SK-N-MC (cell line): ENCODE measurements at regions not wholly inside any gene's neighbourhood (a gene's known extent, or its start where the extent isn't known, plus 50 kb on each side); places are given as distances from the start of the nearest gene placed in this dataset.
"Not testable (repeated sequence)": the region's sequence is repeated elsewhere in the genome, so short reads cannot be mapped to it uniquely, and the experiment has no call there.

Experiments
- DNase-seq: peaks from one replicate; pipeline ENCODE4 v3.0.0-alpha.2; 2011; ENCODE audit warnings: low read depth, low spot score
- H3K27ac ChIP-seq: fragments of 200-600 bp; sonication (generic); 2 replicates; pipeline ENCODE4 v1.5.1; 2016; ENCODE audit warnings: mixed run types
- H3K36me3 ChIP-seq: fragments of 200-600 bp; sonication (generic); 2 replicates; pipeline ENCODE4 v1.6.1; 2017; ENCODE audit warnings: antibody characterized with exemption, low read length, mixed read lengths; ENCODE audit not compliant: insufficient read depth
- H3K4me3 ChIP-seq: fragments of 200-600 bp; sonication (generic); 2 replicates; pipeline ENCODE4 v1.5.1; 2016
- H3K9ac ChIP-seq: fragments of 200-600 bp; sonication (generic); 2 replicates; pipeline ENCODE4 v1.8.0; 2017; ENCODE audit warnings: mixed run types, mixed read lengths; ENCODE audit not compliant: insufficient read length
- H3K9me3 ChIP-seq: fragments of 200-600 bp; sonication (generic); 2 replicates; pipeline ENCODE4 v1.6.1; 2017; ENCODE audit warnings: low read depth, mild to moderate bottlenecking, antibody characterized with exemption, low read length, moderate library complexity, mixed read lengths
- EZH2 ChIP-seq: fragments of 200-600 bp; sonication (generic); IDR thresholded peaks from one replicate; pipeline ENCODE4 v1.6.1; 2017; ENCODE audit warnings: antibody characterized with exemption
- FOXP2 ChIP-seq: optimal IDR thresholded peaks from 2 replicates; pipeline ENCODE3; 2011; ENCODE audit warnings: mild to moderate bottlenecking, moderate library complexity; ENCODE audit not compliant: insufficient read depth; ENCODE audit errors: extremely low read length, control extremely low read depth
- POLR2AphosphoS5 ChIP-seq: IDR thresholded peaks from 2 replicates; pipeline ENCODE4 v1.6.1; 2012; ENCODE audit warnings: mild to moderate bottlenecking, low read depth, low read length, borderline replicate concordance

- TF ChIP-seq POLR2AphosphoS5 (no peak), EZH2 (no peak), FOXP2 (no peak)
- no peak overlapping the region for H3K4me3 ChIP-seq
- H3K9me3 ChIP-seq: no peaks in the 10 kb centered on the region
- no peak overlapping the region for H3K9ac ChIP-seq
- no peaks in the 10 kb centered on the region for H3K36me3 ChIP-seq
- DNase-seq: no peak
- H3K27ac ChIP-seq: no peak overlapping the region
Measured at GRCh38 chr12:46653311-46653710, 172.5 kb downstream of the SLC38A4 start.

GRCh38 chr12:46652692-46653091, 173.1 kb downstream of the SLC38A4 start:
- no peak overlapping the region for H3K4me3 ChIP-seq
- no peak for TF ChIP-seq FOXP2
- TF ChIP-seq POLR2AphosphoS5: no peak
- TF ChIP-seq EZH2: no peak
- no peaks in the 10 kb centered on the region for H3K36me3 ChIP-seq
- H3K9me3 ChIP-seq: no peaks in the 10 kb centered on the region
- no peak for DNase-seq
- no peak overlapping the region for H3K9ac ChIP-seq
- H3K27ac ChIP-seq: no peak overlapping the region

DNA sequence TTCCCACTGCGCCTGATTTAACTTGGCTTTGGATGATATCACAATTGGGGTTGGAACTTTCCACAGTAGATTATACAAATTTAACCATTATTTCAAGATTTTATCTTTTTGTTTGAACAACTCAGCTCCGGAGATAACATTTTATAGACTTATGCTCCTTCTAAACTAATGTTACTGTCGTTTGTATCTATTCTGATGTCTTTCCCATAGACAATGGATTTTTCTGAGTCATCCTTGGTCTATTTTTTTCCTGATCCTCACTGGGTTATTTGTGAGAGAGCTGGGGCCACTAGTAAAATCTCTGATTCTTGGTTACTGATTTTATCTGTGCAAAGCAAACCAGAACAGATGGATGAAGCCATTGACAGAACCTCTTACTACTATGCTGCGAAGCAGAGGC, 175.1 kb downstream of the SLC38A4 start:
- Histone ChIP-seq H3K9me3 (no peaks in the 10 kb centered on the region), H3K27ac (no peak overlapping the region), H3K36me3 (no peaks in the 10 kb centered on the region), H3K9ac (no peak overlapping the region), H3K4me3 (no peak overlapping the region)
- DNase-seq: no peak
- TF ChIP-seq FOXP2: no peak

DNA sequence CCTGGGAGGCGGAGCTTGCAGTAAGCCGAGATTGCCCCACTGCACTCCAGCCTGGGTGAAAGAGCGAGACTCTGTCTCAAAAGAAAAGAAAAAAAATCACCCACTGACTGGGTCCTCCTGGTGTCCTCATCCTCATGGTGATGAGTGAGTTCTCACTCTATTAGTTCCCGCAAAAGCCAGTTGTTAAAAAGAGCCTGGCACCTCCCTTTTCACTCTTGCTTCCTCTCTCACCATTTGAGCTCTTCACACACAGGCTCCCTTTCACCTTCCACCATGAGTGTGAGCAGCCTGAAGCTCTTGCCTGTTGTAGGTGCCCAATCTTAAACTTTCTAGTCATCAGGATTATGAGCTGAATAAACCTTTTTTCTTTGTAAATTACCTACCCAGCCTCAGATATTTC, 176.4 kb downstream of the SLC38A4 start:
- Histone ChIP-seq H3K27ac (no peak overlapping the region), H3K9ac (no peak overlapping the region), H3K9me3 (no peaks in the 10 kb centered on the region), H3K4me3 (no peak overlapping the region), H3K36me3 (no peaks in the 10 kb centered on the region)
- TF ChIP-seq POLR2AphosphoS5 (no peak), FOXP2 (no peak), EZH2 (no peak)
- no peak for DNase-seq

DNA sequence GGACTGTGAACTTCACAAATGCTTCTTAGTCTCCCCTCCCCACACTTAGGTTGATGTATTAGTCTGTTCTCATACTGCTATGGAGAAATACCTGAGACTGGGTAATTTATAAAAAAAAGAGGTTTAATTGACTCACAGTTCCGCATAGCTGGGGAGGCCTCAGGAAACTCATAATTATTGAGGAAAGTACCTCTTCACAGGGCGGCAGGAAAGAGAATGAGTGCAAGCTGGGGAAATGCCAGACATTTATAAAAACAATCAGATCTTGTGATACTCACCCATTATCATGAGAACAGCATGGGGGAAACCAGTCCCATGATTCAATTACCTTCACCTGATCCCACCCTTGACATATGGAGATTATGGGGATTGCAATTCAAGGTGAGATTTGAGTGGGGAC, 178.8 kb downstream of the SLC38A4 start:
- TF ChIP-seq POLR2AphosphoS5: no peak
- no peak for TF ChIP-seq EZH2
- TF ChIP-seq FOXP2: no peak
- no peaks in the 10 kb centered on the region for H3K9me3 ChIP-seq
- H3K4me3 ChIP-seq: no peak overlapping the region
- no peak overlapping the region for H3K27ac ChIP-seq
- DNase-seq: no peak
- H3K36me3 ChIP-seq: no peaks in the 10 kb centered on the region
- no peak overlapping the region for H3K9ac ChIP-seq

DNA sequence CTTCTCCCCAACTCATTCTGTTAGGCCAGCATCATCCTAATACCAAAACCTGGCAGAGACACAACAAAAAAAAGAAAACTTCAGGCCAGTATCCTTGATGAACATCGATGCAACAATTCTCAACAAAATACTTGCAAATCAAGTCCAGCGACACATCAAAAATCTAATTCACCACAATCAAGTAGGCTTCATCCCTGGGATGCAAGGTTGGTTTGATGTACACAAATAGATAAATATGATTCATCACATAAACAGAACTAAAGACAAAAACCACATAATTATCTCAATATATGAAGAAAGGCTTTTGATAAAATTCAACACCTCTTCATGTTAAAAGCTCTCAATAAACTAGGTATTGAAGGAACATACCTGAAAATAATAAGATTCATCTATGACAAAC, 184.1 kb downstream of the SLC38A4 start:
- H3K27ac ChIP-seq, H3K36me3 ChIP-seq, H3K9me3 ChIP-seq, H3K4me3 ChIP-seq, H3K9ac ChIP-seq, DNase-seq: not testable (repeated sequence)

DNA sequence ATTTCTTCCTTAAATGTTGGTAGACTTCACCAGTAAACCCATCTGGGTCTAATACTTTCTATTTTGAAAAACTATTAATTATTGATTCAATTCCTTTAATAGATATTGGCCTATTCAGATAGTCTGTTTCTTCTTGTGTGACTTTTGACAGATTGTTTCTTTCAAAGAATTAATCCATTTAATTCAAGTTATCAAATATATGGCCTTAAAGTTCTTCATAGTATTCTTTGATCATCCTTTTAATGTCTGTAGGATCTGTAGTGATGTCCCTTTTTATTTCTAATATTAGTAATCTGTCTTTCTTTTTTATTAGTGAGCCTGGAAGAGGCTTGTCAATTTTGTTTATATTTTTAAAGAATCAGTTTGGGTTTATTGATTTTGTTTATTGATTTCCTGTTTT, 190.0 kb downstream of the SLC38A4 start:
- no peak for DNase-seq
- TF ChIP-seq EZH2 (no peak), FOXP2 (no peak), POLR2AphosphoS5 (no peak)
- Histone ChIP-seq H3K9me3 (no peaks in the 10 kb centered on the region), H3K4me3 (no peak overlapping the region), H3K36me3 (no peaks in the 10 kb centered on the region), H3K27ac (no peak overlapping the region), H3K9ac (no peak overlapping the region)

DNA sequence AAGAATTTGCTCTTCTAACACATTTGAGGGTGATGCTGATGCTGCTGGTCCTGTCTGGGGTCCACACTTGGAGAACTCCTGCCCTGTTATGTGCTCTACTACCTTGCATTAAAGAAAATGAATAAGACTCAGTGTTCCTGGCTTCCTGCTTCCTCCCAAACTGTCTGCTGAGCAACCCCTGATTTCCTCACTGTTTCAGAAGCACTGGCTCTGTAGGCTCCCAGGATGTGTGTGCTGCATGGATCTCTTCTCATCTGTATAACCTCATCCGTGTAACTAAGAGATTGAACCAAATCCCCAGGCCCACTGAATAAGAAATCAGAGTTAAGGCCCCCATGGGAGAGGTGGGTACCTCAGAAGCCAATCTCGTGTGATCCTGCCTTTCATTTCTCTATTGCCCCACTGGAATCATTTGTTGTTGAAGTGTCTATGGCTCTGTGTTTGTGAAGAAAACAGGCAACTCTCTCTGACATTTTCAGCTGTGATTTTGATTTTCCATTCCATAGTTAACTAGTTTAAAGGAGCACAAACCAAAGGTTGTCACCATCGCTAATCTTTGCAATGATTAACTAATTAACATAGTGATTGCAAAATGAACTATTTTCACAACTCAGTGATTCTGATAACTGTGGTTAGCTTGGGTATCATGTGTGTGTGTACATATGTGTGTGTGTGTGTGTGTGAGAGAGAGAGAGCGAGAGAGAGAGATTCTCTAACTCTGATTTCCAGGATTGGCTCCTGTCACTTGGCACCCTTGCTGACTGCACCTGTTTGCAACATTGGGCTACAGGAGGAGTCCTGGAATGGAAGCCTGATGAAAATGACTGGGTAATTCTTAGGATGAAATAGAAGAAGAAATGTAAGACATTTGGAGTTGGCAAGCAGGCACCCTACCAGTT, 196.2 kb downstream of the SLC38A4 start:
- Histone ChIP-seq H3K36me3 (no peaks in the 10 kb centered on the region), H3K9me3 (no peaks in the 10 kb centered on the region), H3K9ac (no peak overlapping the region), H3K4me3 (no peak overlapping the region), H3K27ac (no peak overlapping the region)
- DNase-seq: no peak
- no peak for TF ChIP-seq EZH2
- no peak for TF ChIP-seq FOXP2
- no peak for TF ChIP-seq POLR2AphosphoS5

DNA sequence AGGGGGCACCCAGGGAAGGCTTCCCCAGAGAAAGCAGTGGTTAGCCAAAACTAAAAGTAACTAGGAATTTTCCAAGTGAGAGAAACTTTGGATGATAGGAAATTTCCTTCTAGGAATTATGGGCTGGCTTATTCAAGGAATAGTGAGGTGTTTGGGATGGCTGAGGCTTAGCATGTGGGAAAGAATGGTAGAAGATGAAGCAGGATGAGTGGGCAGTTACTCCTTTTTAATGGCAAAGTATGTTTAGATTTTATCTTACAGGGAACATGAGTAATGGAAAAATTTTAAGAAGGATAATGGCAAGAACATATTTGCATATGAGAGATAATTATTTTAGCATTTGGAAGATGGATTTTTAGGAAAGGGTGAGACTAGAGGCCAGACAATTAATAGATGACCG, 197.6 kb downstream of the SLC38A4 start:
- Histone ChIP-seq H3K36me3 (no peaks in the 10 kb centered on the region), H3K27ac (no peak overlapping the region), H3K4me3 (no peak overlapping the region), H3K9me3 (no peaks in the 10 kb centered on the region), H3K9ac (no peak overlapping the region)
- TF ChIP-seq FOXP2 (no peak), EZH2 (no peak), POLR2AphosphoS5 (no peak)
- no peak for DNase-seq
